Frontal cortex (tissue), 3 donors: ENCODE measurements at regions not wholly inside any gene's neighbourhood (a gene's known extent, or its start where the extent isn't known, plus 50 kb on each side); places are given as distances from the start of the nearest gene placed in this dataset.

Experiments
- DNase-seq, 2 donors: peaks; one replicate each; pipeline ENCODE4 v3.0.0; 2012; ENCODE audit warnings: low spot score in 2 of 2
- FAIRE-seq: peaks from 2 replicates; lab custom pipeline; 2012; peaks lifted over from hg19 to GRCh38; lab: Jason Lieb, UNC
- donor health status: control.
- donor health status: control.
- donor health status: control.

GRCh38 chr10:128936392-128936791, 530.6 kb upstream of the MGMT start:
- no peak for DNase-seq

GRCh38 chr10:128938558-128938957, 528.5 kb upstream of the MGMT start:
- DNase-seq (no peak), FAIRE-seq (no peak)

More at GRCh38 chr10:128936392-128936791, 530.6 kb upstream of the MGMT start:
- FAIRE-seq: no peak

GRCh38 chr10:128940081-128940480, 527.0 kb upstream of the MGMT start:
- no peak for FAIRE-seq
- DNase-seq: no peak

GRCh38 chr10:128943111-128943510, 523.9 kb upstream of the MGMT start:
- no peak for FAIRE-seq
- DNase-seq: peak in 1 of 2 donors; percentile 35

GRCh38 chr10:128945398-128945797, 521.6 kb upstream of the MGMT start:
- FAIRE-seq: no peak
- DNase-seq: no peak

- DNase-seq: no peak
- no peak for FAIRE-seq
Observed at GRCh38 chr10:128950159-128950915, 516.7 kb upstream of the MGMT start.

- DNase-seq (no peak), FAIRE-seq (no peak)
Observed at GRCh38 chr10:128950916-128951275, 516.1 kb upstream of the MGMT start.

- no peak for DNase-seq
- FAIRE-seq: no peak
Observed at GRCh38 chr10:128952856-128953255, 514.2 kb upstream of the MGMT start.

GRCh38 chr10:128956149-128956548, 510.9 kb upstream of the MGMT start:
- FAIRE-seq (no peak), DNase-seq (no peak)

- FAIRE-seq (no peak), DNase-seq (no peak)
Observed at GRCh38 chr10:128957221-128957620, 509.8 kb upstream of the MGMT start.

GRCh38 chr10:128958834-128959690, 508.0 kb upstream of the MGMT start:
- FAIRE-seq (no peak), DNase-seq (no peak)

- DNase-seq: no peak
- FAIRE-seq: no peak
Observed at GRCh38 chr10:128959746-128960145, 507.3 kb upstream of the MGMT start.

- DNase-seq (no peak), FAIRE-seq (no peak)
Observed at GRCh38 chr10:128960517-128960916, 506.5 kb upstream of the MGMT start.

GRCh38 chr10:128962182-128962581, 504.9 kb upstream of the MGMT start:
- DNase-seq (no peak), FAIRE-seq (no peak)

GRCh38 chr10:128963211-128964099, 503.6 kb upstream of the MGMT start:
- no peak for FAIRE-seq
- DNase-seq: no peak

GRCh38 chr10:128964100-128964403, 503.0 kb upstream of the MGMT start:
- FAIRE-seq (no peak), DNase-seq (no peak)

GRCh38 chr10:128967980-128968756, 498.9 kb upstream of the MGMT start:
- DNase-seq: no peak
- no peak for FAIRE-seq

GRCh38 chr10:128969551-128969950, 497.5 kb upstream of the MGMT start:
- FAIRE-seq: no peak
- DNase-seq: no peak

GRCh38 chr10:128971374-128972035, 495.5 kb upstream of the MGMT start:
- DNase-seq: no peak
- no peak for FAIRE-seq
